SKM-1 treated with dmso at 0.1 percent for 144 hours (cell line): ENCODE measurements at regions not wholly inside any gene's neighbourhood (a gene's known extent, or its start where the extent isn't known, plus 50 kb on each side); places are given as distances from the start of the nearest gene placed in this dataset.
"Not testable (repeated sequence)": the region's sequence is repeated elsewhere in the genome, so short reads cannot be mapped to it uniquely, and the experiment has no call there.

Experiments
- DNase-seq: peaks from one replicate; lab custom pipeline; 2025; ENCODE audit not compliant: unreplicated experiment; lab: John Stamatoyannopoulos, UW

DNA sequence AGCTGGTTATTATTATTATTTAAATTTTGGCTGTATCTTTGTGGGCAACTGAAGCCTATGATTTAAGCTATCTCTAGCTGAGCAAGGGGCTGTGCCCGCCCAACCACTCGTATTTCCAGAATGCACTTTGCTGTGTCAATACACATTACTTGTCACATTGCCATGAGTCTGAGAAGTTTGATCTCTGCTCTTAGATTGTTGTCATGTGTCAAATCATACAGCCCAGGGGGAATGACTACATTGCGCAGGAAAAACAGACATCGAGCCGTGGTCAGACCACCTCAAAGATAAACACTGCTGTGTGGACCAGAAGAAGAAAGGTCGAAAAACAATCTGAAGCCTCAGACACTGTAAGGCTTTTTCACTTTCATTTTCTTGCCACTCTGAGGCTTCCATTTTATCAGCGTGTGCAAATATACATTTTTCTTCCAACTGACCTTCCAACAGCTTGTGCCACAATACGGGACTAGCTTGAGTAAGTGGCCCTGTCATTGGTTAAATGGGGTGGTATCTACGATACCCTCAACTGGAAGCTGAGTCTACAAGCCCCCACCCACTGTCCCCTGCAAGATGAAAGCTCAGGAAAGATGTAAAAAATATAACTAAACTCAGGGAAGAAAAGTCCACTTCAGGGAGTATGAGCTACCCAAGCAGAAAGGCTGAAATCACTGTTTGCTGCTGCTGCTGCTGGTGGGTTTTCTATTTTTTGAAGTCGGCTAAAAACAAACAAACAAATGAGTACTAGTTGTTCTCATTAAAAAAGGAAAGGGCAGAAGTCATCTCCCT lies 603.0 kb downstream of the BNC2 start:
- no peak for DNase-seq

DNA sequence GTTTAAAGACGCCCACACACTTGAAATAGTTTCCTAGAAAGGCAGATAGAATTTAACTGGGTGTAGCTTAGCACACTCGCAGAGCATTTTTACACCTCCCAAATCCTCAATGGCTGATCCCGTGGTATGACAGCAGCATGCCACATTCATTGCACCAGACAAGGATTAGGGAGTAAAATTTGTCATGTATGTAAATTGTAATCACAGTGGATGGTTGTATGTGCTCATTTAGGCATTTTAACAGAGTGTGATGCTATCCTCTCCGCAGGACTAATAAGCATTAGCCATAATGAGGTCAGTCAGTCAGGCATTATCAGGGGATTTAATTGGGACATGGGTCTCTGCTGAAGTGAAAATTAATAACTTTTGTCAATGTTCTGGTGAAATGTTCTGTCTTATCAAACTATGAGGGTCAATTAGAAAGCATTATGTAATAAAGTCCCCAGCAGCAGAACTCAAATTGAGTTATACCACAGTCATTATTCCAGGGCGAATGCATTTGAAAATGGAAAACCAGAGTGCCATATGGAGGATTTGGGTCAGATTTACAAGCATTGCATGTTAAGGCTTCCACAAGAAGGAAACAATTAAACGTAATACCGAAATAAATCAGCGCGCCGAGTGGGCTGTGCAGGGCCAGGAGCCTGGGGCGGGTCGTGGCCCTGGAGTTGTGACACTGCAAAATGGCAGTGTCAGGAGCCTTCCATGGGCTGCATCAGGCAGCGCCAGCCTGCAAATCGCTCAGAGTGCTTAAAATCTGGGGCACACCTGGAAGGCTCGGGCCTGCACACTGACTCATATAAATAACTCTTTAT lies 602.2 kb downstream of the BNC2 start:
- no peak for DNase-seq

DNA sequence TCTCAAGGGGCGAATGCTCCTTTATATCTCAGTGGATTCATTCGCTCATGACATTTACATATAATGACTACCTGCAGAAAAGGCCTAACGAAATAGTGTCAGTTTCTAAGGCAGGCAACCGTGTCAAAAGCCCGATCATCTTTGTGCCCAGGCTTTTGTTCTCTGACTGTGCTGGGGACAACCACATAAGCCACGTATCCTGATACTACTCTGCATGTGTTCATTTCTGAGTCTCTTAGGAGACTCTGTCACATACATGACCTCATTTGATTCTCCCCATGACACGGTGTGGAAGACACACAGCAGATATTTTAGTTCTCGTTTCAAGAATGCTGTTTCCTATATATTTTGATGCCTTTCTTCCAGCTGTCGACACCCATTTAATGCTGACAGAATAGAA lies 598.5 kb downstream of the BNC2 start:
- DNase-seq = no peak

DNA sequence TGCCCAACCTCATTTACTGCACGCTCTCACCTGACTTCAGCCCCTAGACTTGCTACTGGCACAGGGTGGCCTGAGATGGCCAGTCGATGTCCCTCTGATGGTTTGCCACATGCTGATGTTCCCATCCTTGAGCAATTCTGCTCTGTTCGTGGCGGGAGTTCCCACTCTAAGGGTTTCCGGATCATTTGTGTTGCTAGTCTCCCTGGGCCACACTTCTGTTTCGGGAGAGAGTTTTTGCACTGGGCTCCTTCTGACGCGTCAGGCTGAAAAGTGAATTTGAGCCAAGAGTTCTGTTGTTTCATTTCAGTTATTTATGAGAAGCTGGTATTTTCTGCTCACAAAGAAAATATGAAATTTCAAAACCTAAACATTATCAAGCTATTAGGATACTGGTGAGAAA lies 597.7 kb downstream of the BNC2 start:
- DNase-seq = no peak

DNA sequence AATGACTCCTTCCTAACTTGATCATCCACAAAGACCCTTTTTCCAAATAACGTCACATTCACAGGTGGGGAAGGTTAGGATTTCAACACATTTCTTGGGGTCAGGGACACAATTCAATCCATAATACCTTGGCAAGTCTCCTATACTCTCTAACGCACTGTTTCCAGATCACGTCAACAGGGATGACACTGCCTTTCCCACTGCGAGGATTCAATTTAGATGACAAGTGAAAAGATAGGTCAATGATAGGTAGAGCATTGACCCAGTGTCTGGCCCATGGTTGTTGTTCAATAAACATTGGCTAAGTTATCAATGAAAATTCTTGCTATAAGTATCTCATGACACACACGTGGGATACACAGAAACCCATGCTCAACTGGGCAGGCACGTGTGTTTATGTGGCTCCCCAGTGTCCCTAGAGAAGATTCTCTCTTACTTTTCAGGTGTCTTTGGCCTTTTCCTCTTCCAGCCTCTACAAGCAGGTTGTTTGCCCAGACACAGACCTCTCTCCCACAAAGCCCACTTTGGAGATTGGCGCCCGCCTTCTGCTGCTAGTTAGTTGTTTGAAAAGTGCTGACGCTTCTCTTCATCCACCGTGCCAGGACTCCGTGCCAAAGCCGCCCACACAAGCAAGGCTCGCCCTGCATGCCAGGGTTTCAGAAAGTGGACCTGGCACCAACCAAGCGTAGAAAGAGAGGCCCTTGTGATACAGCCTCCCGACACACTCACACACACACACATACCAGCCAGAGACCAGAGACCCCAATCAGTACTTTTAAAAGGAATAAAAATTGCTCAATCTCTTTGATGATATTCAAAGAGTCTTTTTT lies 594.5 kb downstream of the BNC2 start:
- DNase-seq = no peak

DNA sequence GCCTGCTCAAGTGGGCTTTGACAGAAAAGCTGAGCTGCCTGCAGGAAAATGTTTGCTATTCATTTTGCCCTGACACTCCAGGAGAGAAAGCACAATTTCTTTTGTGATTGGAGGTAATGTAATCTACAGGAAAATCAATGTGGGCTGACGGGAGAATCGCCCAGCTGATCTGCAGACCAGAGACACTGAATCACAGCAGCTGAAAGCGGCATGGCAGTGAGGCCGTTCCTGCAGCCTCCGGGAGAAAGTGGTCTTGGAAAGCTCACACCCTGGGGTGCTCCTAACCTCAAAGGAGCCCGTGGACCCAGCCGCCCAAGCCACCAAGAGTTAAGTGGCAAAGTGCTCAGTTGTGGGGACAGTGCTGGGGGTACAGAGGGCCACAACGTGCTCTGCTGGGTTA lies 593.6 kb downstream of the BNC2 start:
- DNase-seq = no peak

DNA sequence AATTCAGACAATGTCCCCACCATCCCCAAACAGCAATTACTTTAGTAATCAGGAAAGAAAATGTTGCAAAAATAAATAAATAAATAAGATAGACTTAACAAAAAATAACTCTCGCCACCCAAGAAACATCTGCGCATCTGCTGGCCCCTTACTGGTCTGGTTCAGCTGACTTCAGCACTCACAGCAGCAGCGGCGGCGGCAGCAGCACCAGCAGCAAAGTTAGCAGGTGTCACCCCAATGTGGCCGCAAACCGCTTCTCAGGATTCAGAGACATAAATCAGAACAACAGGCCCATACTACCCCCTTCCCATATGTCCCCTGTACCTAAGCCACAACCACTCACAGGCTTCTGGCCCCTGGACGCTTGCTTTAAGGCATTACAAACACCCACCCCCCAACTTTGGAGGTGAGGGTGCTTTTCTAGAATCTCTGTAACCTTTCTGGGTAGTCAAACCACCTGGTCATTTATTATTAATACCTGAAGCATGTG lies 593.0 kb downstream of the BNC2 start:
- DNase-seq = no peak

DNA sequence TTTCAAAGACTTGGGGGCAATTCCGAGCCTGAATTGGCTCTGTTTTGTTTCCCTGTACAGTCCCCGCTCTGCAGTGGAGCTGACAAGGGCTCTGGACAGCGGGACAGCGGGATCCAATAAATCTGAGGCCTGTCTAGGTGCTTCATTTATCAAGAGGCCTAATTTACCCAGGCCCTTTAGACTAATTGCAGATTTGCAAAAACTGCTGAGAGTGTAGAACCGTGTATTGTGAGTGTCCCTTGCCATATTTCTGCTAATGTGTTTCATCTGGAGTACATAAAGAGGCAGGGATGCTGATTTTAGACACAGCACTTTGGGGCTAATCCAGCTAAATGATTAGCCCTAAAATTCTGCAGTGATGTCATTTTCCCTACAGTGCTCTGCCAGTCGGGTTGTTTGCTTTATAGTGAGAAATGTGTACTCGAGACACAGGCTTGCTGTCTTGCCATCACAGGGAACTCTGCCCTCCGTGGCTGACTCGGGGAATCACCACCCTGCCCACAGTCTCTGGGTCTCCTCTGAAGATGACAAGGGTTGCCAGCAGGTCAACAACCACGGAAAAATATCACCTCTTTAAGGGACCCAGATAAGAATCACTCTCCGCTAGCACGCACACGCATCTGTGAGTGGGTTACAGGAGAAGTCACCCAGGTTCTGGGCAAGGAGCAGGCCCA lies 592.0 kb downstream of the BNC2 start:
- DNase-seq = no peak

DNA sequence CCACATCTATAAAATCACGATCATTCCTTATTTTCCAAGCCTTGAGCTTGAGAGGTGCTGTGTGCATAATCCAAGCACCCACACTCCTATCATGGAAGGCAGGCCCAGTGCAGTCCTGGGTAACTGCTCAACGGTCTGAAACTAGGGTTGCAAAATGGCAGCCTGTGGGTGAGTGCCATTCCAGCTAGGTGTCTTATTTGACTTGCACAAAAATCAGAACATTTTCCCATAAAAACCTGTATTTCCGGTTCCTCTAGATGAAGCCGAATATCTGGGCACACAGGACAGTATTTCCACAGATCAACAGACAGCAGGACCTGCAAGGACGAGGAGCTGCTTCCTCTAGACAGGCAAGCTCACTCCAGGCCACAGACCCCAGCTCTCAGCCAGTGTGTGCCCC lies 588.8 kb downstream of the BNC2 start:
- no peak for DNase-seq

DNA sequence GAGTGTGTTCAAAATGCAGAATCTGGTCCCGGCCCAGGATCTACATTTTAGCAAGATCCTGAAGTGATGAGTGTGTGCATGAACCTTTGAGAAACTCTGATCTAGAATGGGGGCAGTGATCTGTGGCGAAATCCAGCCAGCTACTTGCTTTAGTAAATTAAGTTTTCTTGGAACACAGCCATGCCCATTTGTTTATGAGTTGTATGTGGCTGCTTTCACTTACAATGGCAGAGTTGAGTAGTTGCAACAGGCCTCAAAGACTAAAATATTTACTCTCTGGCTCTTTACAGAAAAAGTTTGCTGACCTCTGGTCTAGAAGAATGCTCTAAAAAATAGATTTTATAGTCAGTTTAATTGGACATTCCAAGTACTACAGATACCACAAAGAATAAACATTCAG lies 588.3 kb downstream of the BNC2 start:
- DNase-seq = no peak

DNA sequence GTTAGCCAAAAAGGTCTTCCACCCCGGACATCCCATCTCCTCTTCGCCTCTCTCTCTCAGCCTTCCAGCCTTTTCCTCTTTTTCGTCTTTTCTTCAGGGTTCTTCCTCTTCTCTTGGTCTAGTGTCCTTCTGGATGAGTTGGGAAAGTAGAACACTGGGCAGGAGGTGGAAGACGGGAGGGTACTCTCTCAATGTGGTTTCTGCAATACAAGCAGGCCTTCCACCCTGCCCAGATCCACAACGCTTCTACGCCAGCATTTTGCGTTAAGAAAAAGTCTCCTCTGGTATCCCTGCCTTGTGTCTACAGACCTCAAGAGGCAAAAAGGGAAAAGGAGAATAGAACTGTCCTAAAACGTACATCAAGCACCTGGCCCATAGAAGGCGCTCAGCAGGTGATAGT lies 587.8 kb downstream of the BNC2 start:
- no peak for DNase-seq

DNA sequence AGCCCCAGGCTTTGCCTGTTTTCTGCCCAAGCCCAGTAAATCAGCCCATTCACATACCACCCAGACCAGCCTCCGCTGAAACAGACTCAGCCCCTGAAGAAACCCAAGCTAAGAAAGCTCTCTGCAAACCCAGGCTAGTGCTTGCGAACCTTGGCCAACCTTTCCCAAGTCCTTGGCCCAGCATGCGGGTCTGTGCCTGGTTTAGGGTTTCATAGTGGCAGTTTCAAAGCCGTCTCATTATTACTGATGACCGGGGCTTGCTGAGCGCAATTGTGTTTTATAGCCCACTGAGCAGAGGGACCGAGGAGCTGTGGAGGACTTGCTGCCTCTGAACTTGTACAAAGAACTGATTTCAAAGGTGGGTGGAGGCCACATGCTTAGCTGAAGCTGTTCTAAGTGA lies 584.3 kb downstream of the BNC2 start:
- DNase-seq = no peak

DNA sequence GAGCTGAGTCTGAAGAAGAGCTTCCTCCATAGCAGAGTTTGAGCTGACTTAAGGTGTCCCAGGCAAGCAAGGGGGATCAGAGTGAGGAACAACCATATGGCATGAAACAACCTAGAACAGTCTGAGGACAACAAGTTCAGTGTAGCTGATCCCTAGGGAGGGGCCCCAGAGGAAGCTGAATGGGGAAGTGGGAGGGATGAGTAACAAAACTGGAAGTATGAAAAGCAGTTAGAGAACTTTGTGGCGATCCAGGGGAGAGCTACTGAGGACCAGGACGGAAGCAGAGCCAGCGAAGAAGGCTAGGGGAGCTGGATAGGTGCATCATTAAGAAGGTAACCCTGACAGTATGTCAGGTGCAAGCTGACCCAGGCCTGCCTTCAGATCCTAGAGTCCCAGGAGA lies 580.8 kb downstream of the BNC2 start:
- DNase-seq = peak; percentile 94

DNA sequence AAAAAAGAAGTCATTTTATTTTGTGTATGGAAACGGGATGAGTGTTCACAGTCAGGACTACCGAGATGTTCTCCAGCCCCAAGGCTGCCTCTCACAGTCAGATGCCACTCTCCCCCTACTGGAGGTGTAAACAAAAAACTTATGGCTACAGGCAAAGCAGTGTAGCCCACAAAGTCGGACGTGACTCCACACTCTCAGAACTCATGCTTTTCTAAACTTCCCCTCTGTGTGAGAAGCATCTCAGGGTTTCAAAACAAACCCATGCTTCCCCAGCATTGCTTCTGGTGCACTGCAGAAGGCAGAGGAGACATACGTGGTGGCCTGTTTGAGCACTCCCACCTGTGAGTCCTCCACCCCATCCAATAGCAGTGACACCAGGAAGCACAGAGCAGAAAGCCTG lies 580.3 kb downstream of the BNC2 start:
- peak; percentile 57 for DNase-seq

DNA sequence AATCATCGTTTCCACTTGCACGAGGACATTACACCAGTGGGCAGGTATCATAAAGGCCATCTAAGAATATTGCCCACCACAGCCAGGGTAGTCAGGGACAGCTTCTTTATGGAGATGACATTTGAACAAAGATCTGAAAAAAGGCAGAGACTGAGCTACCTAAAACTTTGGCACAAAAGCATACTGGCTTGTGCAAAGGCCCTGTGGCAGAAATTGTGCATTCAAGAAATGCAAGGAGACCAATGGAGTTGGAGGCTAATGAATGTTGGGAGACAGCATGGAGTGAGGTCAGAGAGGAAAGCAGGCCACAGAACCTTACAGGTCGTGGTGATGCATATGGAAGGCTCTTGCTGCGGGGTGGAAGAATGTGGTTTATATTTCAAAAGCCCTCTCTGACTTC lies 578.5 kb downstream of the BNC2 start:
- no peak for DNase-seq

DNA sequence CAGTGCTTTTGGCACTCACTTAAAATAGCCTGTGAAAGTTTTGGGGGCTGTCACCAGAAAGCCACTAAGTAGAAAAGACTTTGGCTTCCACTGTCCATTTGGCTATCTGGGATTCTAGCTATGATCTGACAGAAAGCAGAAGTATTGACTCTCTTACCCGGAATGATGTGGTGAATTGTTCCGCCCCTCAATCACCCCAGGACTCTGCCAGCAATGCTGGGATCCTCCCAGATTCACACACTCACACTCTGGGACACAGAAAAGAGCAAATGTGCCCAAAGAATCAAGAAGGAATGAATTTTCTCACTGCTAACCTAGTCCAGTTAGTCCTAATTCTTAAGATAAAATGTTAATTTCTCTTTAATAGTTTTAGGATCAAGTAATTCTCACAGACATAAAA lies 576.9 kb downstream of the BNC2 start:
- DNase-seq = no peak

DNA sequence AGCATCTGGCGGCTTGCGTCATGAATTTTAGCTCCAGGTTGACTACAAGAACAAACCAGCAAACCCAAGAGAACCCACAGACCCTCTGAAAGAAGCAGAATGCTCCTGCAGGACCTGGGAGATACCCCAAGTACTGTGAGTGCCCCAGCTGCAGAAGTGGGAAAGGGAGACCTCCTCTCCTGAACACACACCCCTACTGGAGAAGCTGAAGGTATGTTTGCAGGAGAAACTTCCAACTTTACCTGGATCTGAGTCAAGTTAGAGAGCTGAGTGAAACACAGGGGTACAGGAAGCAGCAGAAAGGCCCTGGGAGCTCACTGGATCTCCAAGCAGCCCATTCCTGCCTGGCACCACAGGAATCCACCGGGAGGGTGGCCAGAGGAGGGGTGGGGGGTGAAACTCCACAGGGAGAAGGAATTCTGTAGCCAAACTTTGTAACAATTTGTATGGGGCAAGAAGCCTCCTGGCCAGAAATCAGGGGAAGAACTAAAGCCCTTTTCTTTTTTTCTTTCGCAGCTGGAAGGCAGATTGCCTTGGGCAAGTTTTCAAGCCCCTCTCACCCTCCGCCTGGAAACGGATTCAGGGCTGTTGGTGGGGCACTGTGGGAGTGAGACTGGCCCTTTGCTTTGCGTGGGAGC lies 576.2 kb downstream of the BNC2 start:
- no peak for DNase-seq

DNA sequence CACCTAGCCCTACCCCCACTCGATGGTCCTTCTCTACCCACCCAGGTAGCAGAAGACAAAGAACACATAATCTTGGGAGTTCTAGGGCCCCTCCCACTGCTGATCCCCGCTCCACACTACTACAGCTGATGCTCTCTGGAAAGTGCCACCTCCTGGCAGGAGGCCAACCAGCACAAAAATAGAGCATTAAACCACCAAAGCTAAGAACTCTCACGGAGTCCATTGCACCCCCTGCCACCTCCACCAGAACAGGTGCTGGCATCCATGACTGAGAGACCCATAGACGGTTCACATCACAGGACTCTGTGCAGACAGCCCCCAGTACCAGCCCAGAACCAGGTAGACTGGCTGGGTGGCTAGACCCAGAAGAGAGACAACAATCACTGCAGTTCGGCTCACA lies 575.5 kb downstream of the BNC2 start:
- not testable (repeated sequence) for DNase-seq

DNA sequence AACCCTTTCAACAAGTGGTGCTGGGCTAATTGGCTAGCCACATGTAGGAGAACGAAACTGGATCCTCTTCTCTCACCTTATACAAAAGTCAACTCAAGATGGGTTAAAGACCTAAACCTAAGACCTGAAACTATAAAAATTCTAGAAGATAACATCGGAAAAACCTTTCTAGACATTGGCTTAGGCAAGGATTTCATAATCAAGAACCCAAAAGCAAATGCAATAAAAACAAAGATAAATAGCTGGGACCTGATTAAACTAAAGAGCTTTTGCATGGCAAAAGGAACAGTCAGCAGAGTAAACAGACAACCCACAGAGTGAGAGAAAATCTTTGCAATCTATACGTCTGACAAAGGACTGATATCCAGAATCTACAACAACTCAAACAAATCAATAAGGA lies 571.1 kb downstream of the BNC2 start:
- DNase-seq = not testable (repeated sequence)

DNA sequence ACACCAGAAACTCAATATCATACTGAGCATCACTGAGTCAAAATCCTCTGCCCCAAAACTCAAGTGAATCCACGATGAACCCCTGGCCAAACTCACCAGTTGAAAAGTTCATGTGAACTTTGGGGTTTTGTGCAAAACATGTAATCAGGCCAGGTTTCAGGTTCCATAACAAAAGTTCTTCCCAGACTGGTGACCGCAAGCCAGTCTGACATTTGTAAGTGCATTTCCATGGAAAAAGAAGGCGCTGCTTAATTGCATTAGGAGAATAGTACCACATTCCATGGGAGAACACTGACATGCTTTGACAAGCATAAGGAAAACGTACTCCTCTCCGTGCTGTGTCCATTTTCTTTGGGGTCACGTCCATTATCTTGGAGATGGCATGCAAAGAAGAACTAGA lies 567.0 kb downstream of the BNC2 start:
- no peak for DNase-seq
